Liver (tissue), 8 donors: ENCODE measurements at regions not wholly inside any gene's neighbourhood (a gene's known extent, or its start where the extent isn't known, plus 50 kb on each side); places are given as distances from the start of the nearest gene placed in this dataset.
"Not testable (repeated sequence)": the region's sequence is repeated elsewhere in the genome, so short reads cannot be mapped to it uniquely, and the experiment has no call there.

Experiments
- DNase-seq: peaks from one replicate; pipeline ENCODE4 v3.0.0-alpha.2; 2017; ENCODE audit warnings: low spot score
- H3K27ac ChIP-seq, 2 donors: one replicate each; pipeline ENCODE4 v1.7.0; 2013; ENCODE audit warnings: inconsistent platforms in 2 of 2, low read length in 2 of 2, control low read depth in 1 of 2, low read depth in 1 of 2, mild to moderate bottlenecking in 1 of 2
- H3K27me3 ChIP-seq, 4 donors: one replicate each; pipeline versions ENCODE4 v1.6.1 to v1.7.0; 2013; ENCODE audit warnings: low read length in 3 of 4, inconsistent platforms in 1 of 4, mild to moderate bottlenecking in 1 of 4, moderate library complexity in 1 of 4; ENCODE audit not compliant: control insufficient read depth in 4 of 4, insufficient read depth in 4 of 4
- H3K36me3 ChIP-seq, 4 donors: one replicate each; pipeline versions ENCODE4 v1.6.1 to v1.7.0; 2013; ENCODE audit warnings: low read length in 3 of 4, mild to moderate bottlenecking in 3 of 4, low read depth in 1 of 4, moderate library complexity in 1 of 4; ENCODE audit not compliant: control insufficient read depth in 4 of 4, insufficient read depth in 3 of 4
- H3K4me1 ChIP-seq, 4 donors: one replicate each; pipeline versions ENCODE4 v1.6.1 to v1.7.0; 2013; ENCODE audit warnings: low read length in 3 of 4, mild to moderate bottlenecking in 3 of 4, moderate library complexity in 1 of 4; ENCODE audit not compliant: control insufficient read depth in 4 of 4, insufficient read depth in 4 of 4
- H3K4me3 ChIP-seq, 3 donors: one replicate each; pipeline versions ENCODE4 v1.6.1 to v1.7.0; 2013; ENCODE audit warnings: low read length in 3 of 3, control low read depth in 1 of 3, low read depth in 1 of 3, mild to moderate bottlenecking in 1 of 3
- H3K9ac ChIP-seq, 2 donors: one replicate each; pipeline ENCODE4 v1.7.0; 2013; ENCODE audit warnings: low read length in 2 of 2, mild to moderate bottlenecking in 2 of 2, moderate library complexity in 2 of 2, control low read depth in 1 of 2, low read depth in 1 of 2
- H3K9me3 ChIP-seq, 4 donors: one replicate each; pipeline versions ENCODE4 v1.6.1 to v1.7.0; 2013; ENCODE audit warnings: low read length in 3 of 4; ENCODE audit not compliant: control insufficient read depth in 4 of 4
- ATF3 ChIP-seq: IDR thresholded peaks from 2 replicates; pipeline ENCODE4 v1.6.1; 2016; ENCODE audit warnings: antibody characterized with exemption
- CTCF ChIP-seq: fragments of 150-350 bp; IDR thresholded peaks from 2 replicates; pipeline ENCODE4 v1.5.1; 2017; ENCODE audit warnings: improper control_type of control experiment, low read depth, low read length; ENCODE audit not compliant: missing input control
- EGR1 ChIP-seq, 2 donors: IDR thresholded peaks; 2 replicates each; pipeline ENCODE4 v1.6.1; 2016 to 2018; ENCODE audit warnings: antibody characterized with exemption in 2 of 2, low read depth in 2 of 2
- FOXA2 ChIP-seq: IDR thresholded peaks from 2 replicates; pipeline ENCODE4 v1.6.1; 2016; ENCODE audit warnings: antibody characterized with exemption
- JUND ChIP-seq, 2 donors: IDR thresholded peaks; 2 replicates each; pipeline ENCODE4 v1.6.1; 2016; ENCODE audit warnings: antibody characterized with exemption in 2 of 2
- MAX ChIP-seq: IDR thresholded peaks from 2 replicates; pipeline ENCODE4 v1.6.1; 2016; ENCODE audit warnings: antibody characterized with exemption
- NR2F2 ChIP-seq: IDR thresholded peaks from 2 replicates; pipeline ENCODE4 v1.6.1; 2016; ENCODE audit warnings: antibody characterized with exemption
- RAD21 ChIP-seq, 2 donors: IDR thresholded peaks; 2 replicates each; pipeline ENCODE4 v1.6.1; 2016; ENCODE audit warnings: antibody characterized with exemption in 2 of 2, mild to moderate bottlenecking in 2 of 2
- RXRA ChIP-seq, 2 donors: IDR thresholded peaks; 2 replicates each; pipeline ENCODE4 v1.6.1; 2017 to 2018; ENCODE audit warnings: antibody characterized with exemption in 2 of 2, mild to moderate bottlenecking in 1 of 2
- ZBTB33 ChIP-seq: IDR thresholded peaks from 2 replicates; pipeline ENCODE4 v1.6.1; 2016; ENCODE audit warnings: antibody characterized with exemption
- WGBS: extraction: QIAGEN DNeasy Blood & Tissue Kit; methylation state at CpG from one replicate; pipeline ENCODE4 v1.1.7; 2013; 5-methylcytosine and 5-hydroxymethylcytosine counted together
- donor health status: healthy.
- donor health status: healthy.
- donor health status: healthy.
- donor health status: healthy.
- donor health status: healthy.

GRCh38 chr14:38600572-38600971 is 344.7 kb upstream of the CLEC14A start:
- H3K27ac ChIP-seq, H3K27me3 ChIP-seq, H3K36me3 ChIP-seq, H3K9ac ChIP-seq, H3K4me3 ChIP-seq, H3K9me3 ChIP-seq, DNase-seq, H3K4me1 ChIP-seq: not testable (repeated sequence)
- TF ChIP-seq CTCF (peak; percentile 39), RAD21 (IDR thresholded peaks at IDR 0.05) (peak; percentile 70 to 80)
- 69% methylated on average over 2 of the region's 2 CpGs for WGBS

- H3K4me3 ChIP-seq, result no peak overlapping the region
- H3K9ac ChIP-seq, result no peak overlapping the region
- H3K36me3 ChIP-seq, result no peaks in the 10 kb centered on the region
- H3K4me1 ChIP-seq, result no peaks in the 10 kb centered on the region
- H3K9me3 ChIP-seq, result no peaks in the 10 kb centered on the region
- no peaks in the 10 kb centered on the region for H3K27me3 ChIP-seq
- no peak for TF ChIP-seq NR2F2
- no peak for TF ChIP-seq ZBTB33
- no peak for TF ChIP-seq ATF3
- no peak for TF ChIP-seq RXRA (IDR thresholded peaks at IDR 0.05)
- no peak for TF ChIP-seq RAD21 (IDR thresholded peaks at IDR 0.05)
- no peak for TF ChIP-seq MAX
- no peak for TF ChIP-seq EGR1 (IDR thresholded peaks at IDR 0.05; ENCODE audit: low read depth in 2 of 2)
- no peak for TF ChIP-seq FOXA2
- H3K27ac ChIP-seq, result no peak overlapping the region
- 61% methylated on average over 4 of the region's 4 CpGs for WGBS
- DNase-seq, result no peak
These were observed 337.6 kb upstream of the CLEC14A start for GRCh38 chr14:38593476-38593875.

GRCh38 chr14:38592764-38593442 is 337.0 kb upstream of the CLEC14A start:
- WGBS, result 90% methylated on average over 8 of the region's 8 CpGs
- Histone ChIP-seq H3K27ac (no peak overlapping the region), H3K9me3 (no peaks in the 10 kb centered on the region), H3K4me1 (no peaks in the 10 kb centered on the region), H3K36me3 (no peaks in the 10 kb centered on the region), H3K9ac (no peak overlapping the region), H3K4me3 (no peak overlapping the region), H3K27me3 (no peaks in the 10 kb centered on the region)
- DNase-seq, result no peak
- TF ChIP-seq RXRA (IDR thresholded peaks at IDR 0.05) (peak in 1 of 2 donors; percentile 20), JUND (IDR thresholded peaks at IDR 0.05) (no peak)
